DMS79 treated with DMSO at 0.1 percent for 48 hours (cell line): ENCODE measurements at regions not wholly inside any gene's neighbourhood (a gene's known extent, or its start where the extent isn't known, plus 50 kb on each side); places are given as distances from the start of the nearest gene placed in this dataset.

Source experiments
- DNase-seq: peaks from one replicate; lab custom pipeline; 2025; lab: John Stamatoyannopoulos, UW

- DNase-seq = no peak
Observed at GRCh38 chr5:175034924-175035323, 310.5 kb downstream of the MSX2 start.

GRCh38 chr5:175032741-175033151, 308.4 kb downstream of the MSX2 start:
- DNase-seq = no peak

GRCh38 chr5:175032013-175032412, 307.6 kb downstream of the MSX2 start:
- no peak for DNase-seq

- no peak for DNase-seq
Observed at GRCh38 chr5:175027390-175027789, 303.0 kb downstream of the MSX2 start.

- no peak for DNase-seq
Observed at GRCh38 chr5:175025077-175025476, 300.7 kb downstream of the MSX2 start.

GRCh38 chr5:175021841-175022625, 297.7 kb downstream of the MSX2 start:
- no peak for DNase-seq

GRCh38 chr5:175021321-175021720, 296.9 kb downstream of the MSX2 start:
- DNase-seq = no peak

- no peak for DNase-seq
Observed at GRCh38 chr5:175015028-175015685, 290.8 kb downstream of the MSX2 start.

GRCh38 chr5:175013251-175013650, 288.9 kb downstream of the MSX2 start:
- DNase-seq = no peak

- DNase-seq = no peak
Observed at GRCh38 chr5:175012267-175012666, 287.9 kb downstream of the MSX2 start.

GRCh38 chr5:175003531-175003930, 279.1 kb downstream of the MSX2 start:
- DNase-seq = no peak

- no peak for DNase-seq
Observed at GRCh38 chr5:175001876-175002645, 277.7 kb downstream of the MSX2 start.

- DNase-seq = no peak
Observed at GRCh38 chr5:175001311-175001710, 276.9 kb downstream of the MSX2 start.

- no peak for DNase-seq
Observed at GRCh38 chr5:174999581-174999980, 275.2 kb downstream of the MSX2 start.

GRCh38 chr5:174998131-174998730, 273.8 kb downstream of the MSX2 start:
- no peak for DNase-seq

- DNase-seq = no peak
Observed at GRCh38 chr5:174997688-174998087, 273.3 kb downstream of the MSX2 start.

GRCh38 chr5:174996941-174997340, 272.6 kb downstream of the MSX2 start:
- DNase-seq = no peak

GRCh38 chr5:174995827-174996226, 271.4 kb downstream of the MSX2 start:
- no peak for DNase-seq

GRCh38 chr5:174991847-174992246, 267.5 kb downstream of the MSX2 start:
- no peak for DNase-seq

- no peak for DNase-seq
Observed at GRCh38 chr5:174990909-174991308, 266.5 kb downstream of the MSX2 start.

- DNase-seq = no peak
Observed at GRCh38 chr5:174987443-174988012, 263.1 kb downstream of the MSX2 start.

- DNase-seq = no peak
Observed at GRCh38 chr5:174984863-174985262, 260.5 kb downstream of the MSX2 start.
